Naive B cell (primary cell): ENCODE measurements at regions not wholly inside any gene's neighbourhood (a gene's known extent, or its start where the extent isn't known, plus 50 kb on each side); places are given as distances from the start of the nearest gene placed in this dataset.
A peak's percentile ranks its signal among the peaks of the same experiment; 100 is the strongest.

ENCODE experiments used
- ATAC-seq, 2 donors: fragments of 150-1000 bp; cut with Tn5 transposase; 2 replicates each; pipeline ENCODE4 v1.10.0; 2021; ENCODE audit warnings: low read depth in 2 of 2, mild to moderate bottlenecking in 2 of 2, moderate library complexity in 2 of 2
- DNase-seq: peaks from one replicate; pipeline ENCODE4 v3.0.0; 2022
- H3K27ac Mint-ChIP-seq, 6 donors: one replicate each; pipeline ENCODE4 v1.8.0; 2020 to 2022; ENCODE audit warnings: mild to moderate bottlenecking in 6 of 6, mixed read lengths in 6 of 6, moderate library complexity in 5 of 6, inconsistent platforms in 2 of 6
- H3K27me3 Mint-ChIP-seq, 3 donors: one replicate each; pipeline ENCODE4 v1.8.0; 2021 to 2022; ENCODE audit warnings: mixed read lengths in 3 of 3, mild to moderate bottlenecking in 1 of 3
- H3K36me3 Mint-ChIP-seq, 2 donors: one replicate each; pipeline ENCODE4 v1.8.0; 2020 to 2022; ENCODE audit warnings: mixed read lengths in 2 of 2, inconsistent platforms in 1 of 2, mild to moderate bottlenecking in 1 of 2
- H3K4me1 Mint-ChIP-seq, 3 donors: one replicate each; pipeline ENCODE4 v1.8.0; 2020 to 2022; ENCODE audit warnings: mixed read lengths in 3 of 3, inconsistent platforms in 1 of 3, mild to moderate bottlenecking in 1 of 3, moderate library complexity in 1 of 3
- H3K4me3 Mint-ChIP-seq, 8 donors: one replicate each; pipeline ENCODE4 v1.8.0; 2020 to 2022; ENCODE audit warnings: mild to moderate bottlenecking in 8 of 8, mixed read lengths in 8 of 8, moderate library complexity in 8 of 8, inconsistent platforms in 2 of 8
- H3K9me3 Mint-ChIP-seq, 7 donors: one replicate each; pipeline ENCODE4 v1.8.0; 2020 to 2022; ENCODE audit warnings: mixed read lengths in 7 of 7, mild to moderate bottlenecking in 5 of 7, inconsistent platforms in 2 of 7, moderate library complexity in 1 of 7

GRCh38 chr11:111128076-111128870 is 117.3 kb upstream of the POU2AF2 start:
- no peak for DNase-seq
- ATAC-seq: no peak
- peaks cover 0 to 1% of the 10 kb centered on the region in 2 donors for H3K36me3 Mint-ChIP-seq
- no peak overlapping the region for H3K27ac Mint-ChIP-seq
- peaks cover 0 to 5% (median 0%) of the 10 kb centered on the region in 3 donors for H3K27me3 Mint-ChIP-seq
- no peak overlapping the region for H3K4me3 Mint-ChIP-seq
- peaks cover 13 to 19% (median 15%) of the 10 kb centered on the region in 3 donors for H3K4me1 Mint-ChIP-seq
- peaks cover 0 to 3% (median 0%) of the 10 kb centered on the region in 7 donors for H3K9me3 Mint-ChIP-seq

- ATAC-seq (no peak), DNase-seq (no peak)
- H3K4me1 Mint-ChIP-seq: peaks cover 19 to 27% (median 22%) of the 10 kb centered on the region in 3 donors
- no peaks in the 10 kb centered on the region for H3K9me3 Mint-ChIP-seq
- peak overlapping the region in 1 of 6 donors; percentile 10 for H3K27ac Mint-ChIP-seq
- no peak overlapping the region for H3K4me3 Mint-ChIP-seq
- no peaks in the 10 kb centered on the region for H3K36me3 Mint-ChIP-seq
- no peaks in the 10 kb centered on the region for H3K27me3 Mint-ChIP-seq
These were observed 120.8 kb upstream of the POU2AF2 start for GRCh38 chr11:111124724-111125123.

- H3K4me3 Mint-ChIP-seq: peak overlapping the region in 2 of 8 donors; percentile 54 to 59
- DNase-seq (no peak), ATAC-seq (no peak)
- no peaks in the 10 kb centered on the region for H3K36me3 Mint-ChIP-seq
- no peaks in the 10 kb centered on the region for H3K27me3 Mint-ChIP-seq
- H3K9me3 Mint-ChIP-seq: no peaks in the 10 kb centered on the region
- peak overlapping the region in 3 of 6 donors; percentile 4 to 45 (median 7) for H3K27ac Mint-ChIP-seq
- H3K4me1 Mint-ChIP-seq: peaks cover 19 to 27% (median 22%) of the 10 kb centered on the region in 3 donors
These were observed 121.8 kb upstream of the POU2AF2 start for GRCh38 chr11:111123463-111124398.

GRCh38 chr11:111120696-111121302 is 124.7 kb upstream of the POU2AF2 start:
- Mint-ChIP-seq H3K9me3 (no peaks in the 10 kb centered on the region), H3K36me3 (no peaks in the 10 kb centered on the region), H3K4me1 (peaks cover 14 to 27% (median 22%) of the 10 kb centered on the region in 3 donors), H3K27me3 (no peaks in the 10 kb centered on the region), H3K27ac (peak overlapping the region in 1 of 6 donors; percentile 83), H3K4me3 (no peak overlapping the region)
- no peak for ATAC-seq
- no peak for DNase-seq

- Mint-ChIP-seq H3K27ac (peak overlapping the region in 1 of 6 donors; percentile 31), H3K27me3 (no peaks in the 10 kb centered on the region), H3K36me3 (no peaks in the 10 kb centered on the region), H3K9me3 (no peaks in the 10 kb centered on the region), H3K4me3 (no peak overlapping the region), H3K4me1 (peaks cover 14 to 27% (median 22%) of the 10 kb centered on the region in 3 donors)
- DNase-seq (no peak), ATAC-seq (no peak)
These were observed 125.4 kb upstream of the POU2AF2 start for GRCh38 chr11:111120161-111120560.

GRCh38 chr11:111119751-111120150 is 125.8 kb upstream of the POU2AF2 start:
- H3K27ac Mint-ChIP-seq: peak overlapping the region in 1 of 6 donors; percentile 19
- no peak overlapping the region for H3K4me3 Mint-ChIP-seq
- ATAC-seq: no peak
- no peaks in the 10 kb centered on the region for H3K27me3 Mint-ChIP-seq
- no peaks in the 10 kb centered on the region for H3K9me3 Mint-ChIP-seq
- H3K4me1 Mint-ChIP-seq: peaks cover 14 to 27% (median 22%) of the 10 kb centered on the region in 3 donors
- DNase-seq: no peak
- no peaks in the 10 kb centered on the region for H3K36me3 Mint-ChIP-seq

GRCh38 chr11:111115890-111116289 is 129.6 kb upstream of the POU2AF2 start:
- no peaks in the 10 kb centered on the region for H3K9me3 Mint-ChIP-seq
- ATAC-seq: no peak

GRCh38 chr11:111114091-111114490 is 131.4 kb upstream of the POU2AF2 start:
- no peaks in the 10 kb centered on the region for H3K9me3 Mint-ChIP-seq
- no peaks in the 10 kb centered on the region for H3K27me3 Mint-ChIP-seq
- no peak for ATAC-seq
- DNase-seq: no peak
- H3K27ac Mint-ChIP-seq: peak overlapping the region in 1 of 6 donors; percentile 63
- H3K4me1 Mint-ChIP-seq: peaks cover 5 to 14% (median 12%) of the 10 kb centered on the region in 3 donors
- no peaks in the 10 kb centered on the region for H3K36me3 Mint-ChIP-seq
- no peak overlapping the region for H3K4me3 Mint-ChIP-seq

More at GRCh38 chr11:111115890-111116289, 129.6 kb upstream of the POU2AF2 start:
- DNase-seq: no peak
- no peaks in the 10 kb centered on the region for H3K36me3 Mint-ChIP-seq
- H3K27ac Mint-ChIP-seq: no peak overlapping the region
- H3K4me3 Mint-ChIP-seq: peak overlapping the region in 1 of 8 donors; percentile 61
- no peaks in the 10 kb centered on the region for H3K27me3 Mint-ChIP-seq
- H3K4me1 Mint-ChIP-seq: peaks cover 5 to 18% (median 14%) of the 10 kb centered on the region in 3 donors

- DNase-seq (no peak), ATAC-seq (peak; percentile 45 to 69)
- H3K27ac Mint-ChIP-seq: no peak overlapping the region
- no peaks in the 10 kb centered on the region for H3K9me3 Mint-ChIP-seq
- H3K4me1 Mint-ChIP-seq: peaks cover 7 to 15% (median 14%) of the 10 kb centered on the region in 3 donors
- no peak overlapping the region for H3K4me3 Mint-ChIP-seq
- no peaks in the 10 kb centered on the region for H3K27me3 Mint-ChIP-seq
- H3K36me3 Mint-ChIP-seq: no peaks in the 10 kb centered on the region
These were observed 132.9 kb upstream of the POU2AF2 start for GRCh38 chr11:111112614-111113013.

- H3K9me3 Mint-ChIP-seq: no peaks in the 10 kb centered on the region
- H3K4me3 Mint-ChIP-seq: no peak overlapping the region
- DNase-seq: no peak
These were observed 138.0 kb upstream of the POU2AF2 start for GRCh38 chr11:111107501-111107900.

GRCh38 chr11:111106641-111107040 is 138.9 kb upstream of the POU2AF2 start:
- ATAC-seq (no peak), DNase-seq (no peak)
- Mint-ChIP-seq H3K27ac (peak overlapping the region in 1 of 6 donors; percentile 18), H3K27me3 (no peaks in the 10 kb centered on the region), H3K36me3 (no peaks in the 10 kb centered on the region), H3K9me3 (no peaks in the 10 kb centered on the region), H3K4me3 (peak overlapping the region in 1 of 8 donors; percentile 13), H3K4me1 (peaks cover 6 to 8% (median 8%) of the 10 kb centered on the region in 3 donors)

More at GRCh38 chr11:111107501-111107900, 138.0 kb upstream of the POU2AF2 start:
- Mint-ChIP-seq H3K27me3 (no peaks in the 10 kb centered on the region), H3K27ac (peak overlapping the region in 1 of 6 donors; percentile 71), H3K4me1 (peaks cover 11 to 15% (median 15%) of the 10 kb centered on the region in 3 donors), H3K36me3 (no peaks in the 10 kb centered on the region)
- ATAC-seq: peak in 1 of 2 donors; percentile 63

GRCh38 chr11:111105566-111105965 is 140.0 kb upstream of the POU2AF2 start:
- Mint-ChIP-seq H3K9me3 (peaks cover 0 to under 1% (median 0%) of the 10 kb centered on the region in 7 donors), H3K4me3 (no peak overlapping the region), H3K36me3 (no peaks in the 10 kb centered on the region), H3K27me3 (peaks cover 0 to 6% (median 0%) of the 10 kb centered on the region in 3 donors), H3K4me1 (peaks cover 6 to 8% (median 8%) of the 10 kb centered on the region in 3 donors), H3K27ac (no peak overlapping the region)
- DNase-seq (no peak), ATAC-seq (no peak)

GRCh38 chr11:111104185-111104584 is 141.3 kb upstream of the POU2AF2 start:
- peaks cover 0 to 4% (median 0%) of the 10 kb centered on the region in 7 donors for H3K9me3 Mint-ChIP-seq
- H3K4me3 Mint-ChIP-seq: no peak overlapping the region
- peaks cover 0 to 6% (median 0%) of the 10 kb centered on the region in 3 donors for H3K27me3 Mint-ChIP-seq
- no peak overlapping the region for H3K27ac Mint-ChIP-seq
- H3K36me3 Mint-ChIP-seq: no peaks in the 10 kb centered on the region
- peaks cover 6 to 8% (median 8%) of the 10 kb centered on the region in 3 donors for H3K4me1 Mint-ChIP-seq
- no peak for ATAC-seq
- no peak for DNase-seq
